ENCODE measurements at regions not wholly inside any gene's neighbourhood (a gene's known extent, or its start where the extent isn't known, plus 50 kb on each side); places are given as distances from the start of the nearest gene placed in this dataset.

DNA sequence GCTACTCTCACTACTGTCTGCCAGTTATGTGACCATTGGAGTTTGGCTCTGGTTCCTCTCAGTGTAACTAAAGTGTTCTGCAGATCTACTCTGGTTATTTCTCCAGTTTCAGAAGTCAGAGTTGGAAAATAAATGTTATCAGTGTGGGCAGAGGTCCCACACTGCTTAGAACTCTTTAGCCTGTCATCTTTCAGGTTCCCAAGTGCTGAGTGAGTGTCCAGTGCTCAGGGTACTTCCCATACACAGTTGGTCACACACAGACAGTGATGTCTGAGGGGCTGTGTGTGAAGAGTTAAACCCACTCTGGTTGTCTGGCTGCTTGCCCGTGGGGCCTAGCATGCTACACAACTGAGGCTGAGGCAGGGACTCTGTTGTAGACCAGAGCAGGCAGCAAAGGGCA, 421.8 kb upstream of the MEX3C start:
- no peak for TF ChIP-seq POLR2A (IDR thresholded peaks at IDR 0.05; ENCODE audit: low read depth, low read length)
- TF ChIP-seq, protein P1, sequence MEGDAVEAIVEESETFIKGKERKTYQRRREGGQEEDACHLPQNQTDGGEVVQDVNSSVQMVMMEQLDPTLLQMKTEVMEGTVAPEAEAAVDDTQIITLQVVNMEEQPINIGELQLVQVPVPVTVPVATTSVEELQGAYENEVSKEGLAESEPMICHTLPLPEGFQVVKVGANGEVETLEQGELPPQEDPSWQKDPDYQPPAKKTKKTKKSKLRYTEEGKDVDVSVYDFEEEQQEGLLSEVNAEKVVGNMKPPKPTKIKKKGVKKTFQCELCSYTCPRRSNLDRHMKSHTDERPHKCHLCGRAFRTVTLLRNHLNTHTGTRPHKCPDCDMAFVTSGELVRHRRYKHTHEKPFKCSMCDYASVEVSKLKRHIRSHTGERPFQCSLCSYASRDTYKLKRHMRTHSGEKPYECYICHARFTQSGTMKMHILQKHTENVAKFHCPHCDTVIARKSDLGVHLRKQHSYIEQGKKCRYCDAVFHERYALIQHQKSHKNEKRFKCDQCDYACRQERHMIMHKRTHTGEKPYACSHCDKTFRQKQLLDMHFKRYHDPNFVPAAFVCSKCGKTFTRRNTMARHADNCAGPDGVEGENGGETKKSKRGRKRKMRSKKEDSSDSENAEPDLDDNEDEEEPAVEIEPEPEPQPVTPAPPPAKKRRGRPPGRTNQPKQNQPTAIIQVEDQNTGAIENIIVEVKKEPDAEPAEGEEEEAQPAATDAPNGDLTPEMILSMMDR (IDR thresholded peaks at IDR 0.05 in 2 of 3, conservative IDR thresholded peaks at IDR 0.05 in 1 of 3; ENCODE audit: control insufficient read depth in 2 of 3, extremely low read depth in 1 of 3, insufficient read depth in 1 of 3, low read depth in 3 of 3, low read length in 3 of 3): no peak
- TF ChIP-seq RFX5 (IDR thresholded peaks at IDR 0.05; ENCODE audit: low read depth, low read length): no peak
- no peak for TF ChIP-seq HDAC6 (IDR thresholded peaks at IDR 0.05; ENCODE audit: unreplicated experiment)
- no peak for TF ChIP-seq BRCA1 (IDR thresholded peaks at IDR 0.05; ENCODE audit: low read depth, low read length)
- TF ChIP-seq, protein P2, sequence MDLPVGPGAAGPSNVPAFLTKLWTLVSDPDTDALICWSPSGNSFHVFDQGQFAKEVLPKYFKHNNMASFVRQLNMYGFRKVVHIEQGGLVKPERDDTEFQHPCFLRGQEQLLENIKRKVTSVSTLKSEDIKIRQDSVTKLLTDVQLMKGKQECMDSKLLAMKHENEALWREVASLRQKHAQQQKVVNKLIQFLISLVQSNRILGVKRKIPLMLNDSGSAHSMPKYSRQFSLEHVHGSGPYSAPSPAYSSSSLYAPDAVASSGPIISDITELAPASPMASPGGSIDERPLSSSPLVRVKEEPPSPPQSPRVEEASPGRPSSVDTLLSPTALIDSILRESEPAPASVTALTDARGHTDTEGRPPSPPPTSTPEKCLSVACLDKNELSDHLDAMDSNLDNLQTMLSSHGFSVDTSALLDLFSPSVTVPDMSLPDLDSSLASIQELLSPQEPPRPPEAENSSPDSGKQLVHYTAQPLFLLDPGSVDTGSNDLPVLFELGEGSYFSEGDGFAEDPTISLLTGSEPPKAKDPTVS (IDR thresholded peaks at IDR 0.05; ENCODE audit: low read depth, low read length): no peak
- TF ChIP-seq SP1 (IDR thresholded peaks at IDR 0.05; ENCODE audit: low read depth, low read length): no peak
- TF ChIP-seq RCOR1 (conservative IDR thresholded peaks at IDR 0.05; ENCODE audit: low read depth, low read length): no peak
- TF ChIP-seq CREM (IDR thresholded peaks at IDR 0.05; ENCODE audit: low read depth): no peak

Measured in GM12878 (cell line).